Panc1 (cell line): ENCODE measurements at regions not wholly inside any gene's neighbourhood (a gene's known extent, or its start where the extent isn't known, plus 50 kb on each side); places are given as distances from the start of the nearest gene placed in this dataset.

ENCODE experiments used
- CTCF ChIP-seq: fragments of 450-650 bp; IDR thresholded peaks from 2 replicates; pipeline ENCODE4 v1.5.1; 2017; ENCODE audit warnings: mild to moderate bottlenecking
- POLR2AphosphoS5 ChIP-seq: IDR thresholded peaks from 2 replicates; pipeline ENCODE4 v1.6.1; 2012; ENCODE audit warnings: mild to moderate bottlenecking, low read depth, low read length, moderate library complexity
- REST ChIP-seq, 2 experiments: IDR thresholded peaks; 2 replicates each; pipeline ENCODE4 v1.6.1; 2011 to 2012; ENCODE audit warnings: low read depth in 2 of 2, control low read depth in 1 of 2, low read length in 1 of 2, mild to moderate bottlenecking in 1 of 2, moderate library complexity in 1 of 2; ENCODE audit not compliant: insufficient read depth in 1 of 2
- SIN3A ChIP-seq: IDR thresholded peaks from 2 replicates; pipeline ENCODE4 v1.6.1; 2012; ENCODE audit warnings: low read depth, mild to moderate bottlenecking, low read length, moderate library complexity, borderline replicate concordance; ENCODE audit not compliant: insufficient read depth

- no peak for TF ChIP-seq REST (IDR thresholded peaks at IDR 0.05; ENCODE audit: insufficient read depth in 1 of 2, low read depth in 2 of 2, low read length in 1 of 2)
- no peak for TF ChIP-seq CTCF
- no peak for TF ChIP-seq POLR2AphosphoS5
- no peak for TF ChIP-seq SIN3A
These were observed 120.3 kb upstream of the CTSO start for GRCh38 chr4:156073976-156074375.
